ENCODE measurements at regions not wholly inside any gene's neighbourhood (a gene's known extent, or its start where the extent isn't known, plus 50 kb on each side); places are given as distances from the start of the nearest gene placed in this dataset.

- TF ChIP-seq EZH2phosphoT487 (IDR thresholded peaks at IDR 0.05; ENCODE audit: borderline replicate concordance) (no peak), CTCF (conservative IDR thresholded peaks at IDR 0.05; ENCODE audit: low read length) (no peak)
- H3K9me2 ChIP-seq (replicated peaks; ENCODE audit: low read depth, low read length) = no peaks in the 10 kb centered on the region
These were observed 80.5 kb downstream of the DNAAF9 start for GRCh38 chr20:3326779-3327521.

GRCh38 chr20:3325864-3326263, 81.6 kb downstream of the DNAAF9 start:
- TF ChIP-seq EZH2phosphoT487 (IDR thresholded peaks at IDR 0.05; ENCODE audit: borderline replicate concordance) (no peak), CTCF (conservative IDR thresholded peaks at IDR 0.05; ENCODE audit: low read length) (no peak)
- Histone ChIP-seq H3K27me3 (ENCODE audit: insufficient read depth, low read length, poor library complexity, severe bottlenecking) (no peaks in the 10 kb centered on the region), H4K20me1 (ENCODE audit: insufficient read depth, low read length, poor library complexity, severe bottlenecking) (no peaks in the 10 kb centered on the region), H3K4me3 (ENCODE audit: low read length, poor library complexity, severe bottlenecking) (no peak overlapping the region), H3K4me1 (ENCODE audit: insufficient read depth, low read length, poor library complexity, severe bottlenecking) (peaks cover 6% of the 10 kb centered on the region), H3K9me3 (ENCODE audit: insufficient read depth, low read depth, low read length) (no peaks in the 10 kb centered on the region), H2AFZ (ENCODE audit: low read length) (no peak overlapping the region), H3K36me3 (ENCODE audit: insufficient read depth, low read length) (peaks cover 29% of the 10 kb centered on the region; the same call in 1 of the 2 replicates), H3F3A (ENCODE audit: low read depth) (no peaks in the 10 kb centered on the region), H3K9ac (ENCODE audit: low read depth, low read length, poor library complexity, severe bottlenecking) (no peak overlapping the region), H3K9me2 (replicated peaks; ENCODE audit: low read depth, low read length) (no peaks in the 10 kb centered on the region), H3K4me2 (ENCODE audit: low read depth, low read length, poor library complexity, severe bottlenecking) (no peak overlapping the region), H3K79me2 (ENCODE audit: insufficient read depth, low read length) (no peaks in the 10 kb centered on the region)

More at GRCh38 chr20:3326779-3327521, 80.5 kb downstream of the DNAAF9 start:
- Histone ChIP-seq H3K4me1 (ENCODE audit: insufficient read depth, low read length, poor library complexity, severe bottlenecking) (peaks cover 6% of the 10 kb centered on the region), H3K36me3 (ENCODE audit: insufficient read depth, low read length) (peaks cover 35% of the 10 kb centered on the region; the same call in 1 of the 2 replicates), H3K9ac (ENCODE audit: low read depth, low read length, poor library complexity, severe bottlenecking) (no peak overlapping the region), H3F3A (ENCODE audit: low read depth) (no peaks in the 10 kb centered on the region), H3K4me2 (ENCODE audit: low read depth, low read length, poor library complexity, severe bottlenecking) (no peak overlapping the region), H4K20me1 (ENCODE audit: insufficient read depth, low read length, poor library complexity, severe bottlenecking) (no peaks in the 10 kb centered on the region), H3K4me3 (ENCODE audit: low read length, poor library complexity, severe bottlenecking) (no peak overlapping the region), H3K27me3 (ENCODE audit: insufficient read depth, low read length, poor library complexity, severe bottlenecking) (no peaks in the 10 kb centered on the region), H3K79me2 (ENCODE audit: insufficient read depth, low read length) (no peaks in the 10 kb centered on the region), H2AFZ (ENCODE audit: low read length) (no peak overlapping the region), H3K9me3 (ENCODE audit: insufficient read depth, low read depth, low read length) (no peaks in the 10 kb centered on the region)

- Histone ChIP-seq H3K4me1 (ENCODE audit: insufficient read depth, low read length, poor library complexity, severe bottlenecking) (peaks cover 2% of the 10 kb centered on the region), H3K79me2 (ENCODE audit: insufficient read depth, low read length) (no peaks in the 10 kb centered on the region), H3K4me2 (ENCODE audit: low read depth, low read length, poor library complexity, severe bottlenecking) (no peak overlapping the region), H3K9ac (ENCODE audit: low read depth, low read length, poor library complexity, severe bottlenecking) (no peak overlapping the region), H3K9me2 (replicated peaks; ENCODE audit: low read depth, low read length) (no peaks in the 10 kb centered on the region), H2AFZ (ENCODE audit: low read length) (no peak overlapping the region), H3K4me3 (ENCODE audit: low read length, poor library complexity, severe bottlenecking) (no peak overlapping the region), H3F3A (ENCODE audit: low read depth) (no peaks in the 10 kb centered on the region), H3K36me3 (ENCODE audit: insufficient read depth, low read length) (peaks cover 29% of the 10 kb centered on the region; the same call in 1 of the 2 replicates), H4K20me1 (ENCODE audit: insufficient read depth, low read length, poor library complexity, severe bottlenecking) (no peaks in the 10 kb centered on the region), H3K9me3 (ENCODE audit: insufficient read depth, low read depth, low read length) (no peaks in the 10 kb centered on the region), H3K27me3 (ENCODE audit: insufficient read depth, low read length, poor library complexity, severe bottlenecking) (no peaks in the 10 kb centered on the region)
- TF ChIP-seq CTCF (conservative IDR thresholded peaks at IDR 0.05; ENCODE audit: low read length) (no peak), EZH2phosphoT487 (IDR thresholded peaks at IDR 0.05; ENCODE audit: borderline replicate concordance) (no peak)
These were observed 84.1 kb downstream of the DNAAF9 start for GRCh38 chr20:3323398-3323797.
